Skeletal muscle tissue (tissue), 3 donors: ENCODE measurements at regions not wholly inside any gene's neighbourhood (a gene's known extent, or its start where the extent isn't known, plus 50 kb on each side); places are given as distances from the start of the nearest gene placed in this dataset.

Source experiments
- H3K27ac ChIP-seq: one replicate; pipeline ENCODE4 v1.7.0; 2013; ENCODE audit warnings: mild to moderate bottlenecking, low read depth, low read length, inconsistent platforms
- H3K27me3 ChIP-seq, 3 donors: one replicate each; pipeline ENCODE4 v1.7.0; 2013; ENCODE audit warnings: low read length in 3 of 3; ENCODE audit not compliant: control insufficient read depth in 3 of 3, insufficient read depth in 3 of 3
- H3K36me3 ChIP-seq, 3 donors: one replicate each; pipeline ENCODE4 v1.7.0; 2013; ENCODE audit warnings: low read length in 3 of 3; ENCODE audit not compliant: control insufficient read depth in 3 of 3, insufficient read depth in 3 of 3
- H3K4me1 ChIP-seq, 3 donors: one replicate each; pipeline ENCODE4 v1.7.0; 2013; ENCODE audit warnings: low read length in 3 of 3, mild to moderate bottlenecking in 3 of 3; ENCODE audit not compliant: control insufficient read depth in 3 of 3, insufficient read depth in 3 of 3
- H3K4me3 ChIP-seq, 3 donors: one replicate each; pipeline ENCODE4 v1.7.0; 2013; ENCODE audit warnings: low read length in 3 of 3
- H3K9ac ChIP-seq, 3 donors: one replicate each; pipeline ENCODE4 v1.7.0; 2013; ENCODE audit warnings: low read length in 3 of 3, mild to moderate bottlenecking in 3 of 3, moderate library complexity in 2 of 3, low read depth in 1 of 3
- H3K9me3 ChIP-seq, 3 donors: one replicate each; pipeline ENCODE4 v1.7.0; 2013; ENCODE audit warnings: low read length in 3 of 3; ENCODE audit not compliant: control insufficient read depth in 3 of 3
- donor health status: Osteomylitis.

DNA sequence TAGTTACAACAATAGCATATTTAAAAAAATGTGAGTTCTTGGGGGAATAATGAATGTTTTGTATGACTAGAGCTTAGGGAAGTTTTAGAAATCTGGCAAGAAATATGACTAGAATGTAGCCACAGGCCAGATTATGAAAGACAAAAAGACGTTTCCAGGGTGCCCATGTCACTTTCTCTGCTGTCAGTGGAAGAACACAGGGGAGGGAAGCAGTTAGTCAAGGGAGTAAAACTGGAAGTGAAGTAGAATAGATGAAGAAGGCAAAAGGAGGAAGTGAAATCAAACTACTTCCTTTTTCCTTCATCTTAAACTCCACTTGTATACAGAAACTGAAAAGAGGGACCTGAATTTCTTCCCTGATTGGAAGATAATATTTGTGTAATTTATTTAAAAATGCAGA is 81.2 kb upstream of the ATP2B1 start:
- H3K4me1 ChIP-seq: no peaks in the 10 kb centered on the region
- H3K9ac ChIP-seq: no peak overlapping the region
- H3K27ac ChIP-seq: no peak overlapping the region
- no peaks in the 10 kb centered on the region for H3K9me3 ChIP-seq
- H3K36me3 ChIP-seq: no peaks in the 10 kb centered on the region
- no peak overlapping the region for H3K4me3 ChIP-seq
- no peaks in the 10 kb centered on the region for H3K27me3 ChIP-seq

- H3K27me3 ChIP-seq: no peaks in the 10 kb centered on the region
These were observed 79.1 kb upstream of the ATP2B1 start for GRCh38 chr12:89787763-89788162.

GRCh38 chr12:89786177-89786810 is 77.7 kb upstream of the ATP2B1 start:
- Histone ChIP-seq H3K27ac (no peak overlapping the region), H3K4me1 (no peaks in the 10 kb centered on the region), H3K9me3 (no peaks in the 10 kb centered on the region), H3K4me3 (no peak overlapping the region), H3K27me3 (no peaks in the 10 kb centered on the region), H3K9ac (no peak overlapping the region), H3K36me3 (no peaks in the 10 kb centered on the region)

More at GRCh38 chr12:89787763-89788162, 79.1 kb upstream of the ATP2B1 start:
- no peak overlapping the region for H3K4me3 ChIP-seq
- no peak overlapping the region for H3K27ac ChIP-seq
- no peaks in the 10 kb centered on the region for H3K36me3 ChIP-seq
- no peaks in the 10 kb centered on the region for H3K9me3 ChIP-seq
- H3K4me1 ChIP-seq: no peaks in the 10 kb centered on the region
- no peak overlapping the region for H3K9ac ChIP-seq

- Histone ChIP-seq H3K9me3 (no peaks in the 10 kb centered on the region), H3K4me1 (no peaks in the 10 kb centered on the region), H3K9ac (no peak overlapping the region), H3K27ac (no peak overlapping the region), H3K36me3 (no peaks in the 10 kb centered on the region), H3K4me3 (no peak overlapping the region), H3K27me3 (no peaks in the 10 kb centered on the region)
These were observed 74.9 kb upstream of the ATP2B1 start for GRCh38 chr12:89783359-89784060.

- no peak overlapping the region for H3K4me3 ChIP-seq
- H3K27me3 ChIP-seq: no peaks in the 10 kb centered on the region
- no peak overlapping the region for H3K9ac ChIP-seq
- H3K9me3 ChIP-seq: no peaks in the 10 kb centered on the region
- no peaks in the 10 kb centered on the region for H3K4me1 ChIP-seq
- H3K27ac ChIP-seq: no peak overlapping the region
- H3K36me3 ChIP-seq: no peaks in the 10 kb centered on the region
These were observed 74.2 kb upstream of the ATP2B1 start for GRCh38 chr12:89782807-89783206.

DNA sequence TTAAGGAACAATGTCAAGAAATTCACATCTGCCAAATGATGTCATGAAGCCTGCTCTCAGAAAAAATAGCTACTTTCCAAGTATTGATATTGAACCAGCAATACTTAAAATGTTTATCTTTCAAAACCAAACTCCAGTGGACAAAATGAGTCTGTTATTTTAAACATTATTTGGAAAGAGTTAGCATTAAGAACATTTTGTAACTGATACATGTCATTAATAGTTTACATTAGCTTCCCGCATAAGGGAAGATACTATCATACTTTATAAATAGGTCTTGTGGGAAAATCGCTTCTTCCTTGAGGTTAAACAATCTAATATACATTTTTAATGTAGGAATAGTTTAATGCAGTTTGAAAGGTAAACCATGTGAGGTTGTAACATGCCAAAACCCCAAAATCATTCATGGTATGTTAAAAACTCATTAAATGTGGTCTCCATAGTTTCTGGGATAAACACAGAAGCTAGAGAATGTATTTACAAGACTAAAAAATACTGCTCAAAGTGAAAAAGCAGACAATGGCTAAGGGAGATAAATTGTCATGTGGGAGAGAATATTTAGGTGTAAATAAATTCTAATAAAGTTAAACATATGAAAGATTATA is 73.4 kb upstream of the ATP2B1 start:
- H3K36me3 ChIP-seq: no peaks in the 10 kb centered on the region
- no peaks in the 10 kb centered on the region for H3K9me3 ChIP-seq
- H3K4me3 ChIP-seq: no peak overlapping the region
- H3K9ac ChIP-seq: no peak overlapping the region
- no peaks in the 10 kb centered on the region for H3K27me3 ChIP-seq
- no peaks in the 10 kb centered on the region for H3K4me1 ChIP-seq
- no peak overlapping the region for H3K27ac ChIP-seq

DNA sequence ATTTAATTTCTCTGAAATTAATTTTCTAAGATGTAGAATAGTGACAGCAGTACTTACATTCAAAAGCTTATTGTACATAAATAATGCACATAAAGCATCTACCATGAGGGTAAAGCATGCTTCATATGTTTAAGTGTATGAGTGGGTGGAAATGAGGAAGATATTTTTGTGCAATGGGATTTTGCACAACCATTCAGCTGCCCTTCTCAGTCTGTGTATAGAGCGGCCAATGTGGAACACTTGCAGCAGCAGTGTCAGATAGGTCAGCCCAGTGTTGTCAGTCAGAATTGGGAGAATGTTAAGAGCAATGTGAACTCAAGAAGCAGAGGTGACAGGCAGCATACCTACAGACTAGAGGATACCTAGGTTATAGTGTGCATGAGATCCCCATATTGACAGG is 72.5 kb upstream of the ATP2B1 start:
- Histone ChIP-seq H3K9ac (no peak overlapping the region), H3K27ac (no peak overlapping the region), H3K27me3 (no peaks in the 10 kb centered on the region), H3K36me3 (no peaks in the 10 kb centered on the region), H3K4me3 (no peak overlapping the region), H3K4me1 (no peaks in the 10 kb centered on the region), H3K9me3 (no peaks in the 10 kb centered on the region)

GRCh38 chr12:89779090-89779489 is 70.5 kb upstream of the ATP2B1 start:
- H3K9me3 ChIP-seq: no peaks in the 10 kb centered on the region
- no peak overlapping the region for H3K4me3 ChIP-seq
- H3K27ac ChIP-seq: no peak overlapping the region
- H3K27me3 ChIP-seq: no peaks in the 10 kb centered on the region
- H3K4me1 ChIP-seq: no peaks in the 10 kb centered on the region
- no peak overlapping the region for H3K9ac ChIP-seq
- H3K36me3 ChIP-seq: no peaks in the 10 kb centered on the region

DNA sequence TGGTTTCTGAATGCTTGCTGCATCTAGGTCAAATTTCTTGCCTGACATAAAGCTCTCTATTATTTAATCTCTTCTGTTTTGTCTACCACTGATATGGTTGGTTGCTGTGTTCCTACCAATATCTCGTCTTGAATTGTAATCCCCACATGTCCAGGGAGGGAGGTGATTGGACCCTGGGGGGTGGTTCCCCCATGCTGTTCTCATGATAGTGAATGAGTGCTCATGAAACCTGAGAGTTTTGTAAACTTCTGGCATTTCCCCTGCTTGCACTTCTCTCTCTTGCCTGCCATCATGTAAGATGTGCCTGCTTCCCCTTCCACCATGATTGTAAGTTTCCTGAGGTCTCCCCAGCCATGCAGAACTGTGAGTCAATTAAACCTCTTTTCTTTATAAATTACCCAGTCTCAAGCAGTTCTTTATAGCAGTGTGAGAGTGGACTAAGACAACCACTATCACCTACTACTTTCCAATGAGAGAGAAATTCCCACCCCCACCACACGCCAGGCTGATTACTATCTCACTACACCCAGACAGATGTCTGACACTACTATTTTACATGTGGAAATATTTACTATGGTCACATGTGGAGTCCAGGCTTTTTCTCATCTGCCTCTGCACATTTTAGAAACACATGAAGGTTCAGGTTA is 69.2 kb upstream of the ATP2B1 start:
- no peaks in the 10 kb centered on the region for H3K36me3 ChIP-seq

DNA sequence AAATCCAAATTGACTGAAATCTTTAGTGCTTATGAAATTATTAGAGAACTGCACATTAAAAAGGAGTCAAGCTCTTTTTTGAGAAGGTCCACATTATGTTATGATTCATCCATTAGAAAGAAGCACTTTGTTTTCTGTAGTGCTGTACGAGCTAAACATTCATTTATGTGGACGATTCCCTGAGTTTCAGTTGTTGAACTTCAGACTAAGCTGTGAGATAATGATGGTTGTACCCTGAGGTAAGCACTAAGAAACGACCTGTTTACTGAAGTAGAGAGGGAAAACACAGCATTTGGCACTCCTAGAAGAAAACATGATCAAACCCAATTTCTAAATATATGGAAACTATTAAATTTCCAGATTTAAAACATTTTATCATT is 67.3 kb upstream of the ATP2B1 start:
- Histone ChIP-seq H3K27ac (no peak overlapping the region), H3K36me3 (no peaks in the 10 kb centered on the region), H3K4me1 (no peaks in the 10 kb centered on the region), H3K9ac (no peak overlapping the region), H3K4me3 (no peak overlapping the region), H3K9me3 (no peaks in the 10 kb centered on the region), H3K27me3 (no peaks in the 10 kb centered on the region)

More for the DNA sequence above, 69.2 kb upstream of the ATP2B1 start:
- Histone ChIP-seq H3K9me3 (no peaks in the 10 kb centered on the region), H3K4me3 (no peak overlapping the region), H3K27ac (no peak overlapping the region), H3K9ac (no peak overlapping the region), H3K27me3 (no peaks in the 10 kb centered on the region), H3K4me1 (no peaks in the 10 kb centered on the region)
